ENCODE measurements at regions not wholly inside any gene's neighbourhood (a gene's known extent, or its start where the extent isn't known, plus 50 kb on each side); places are given as distances from the start of the nearest gene placed in this dataset.
A peak's percentile ranks its signal among the peaks of the same experiment; 100 is the strongest.

DNA sequence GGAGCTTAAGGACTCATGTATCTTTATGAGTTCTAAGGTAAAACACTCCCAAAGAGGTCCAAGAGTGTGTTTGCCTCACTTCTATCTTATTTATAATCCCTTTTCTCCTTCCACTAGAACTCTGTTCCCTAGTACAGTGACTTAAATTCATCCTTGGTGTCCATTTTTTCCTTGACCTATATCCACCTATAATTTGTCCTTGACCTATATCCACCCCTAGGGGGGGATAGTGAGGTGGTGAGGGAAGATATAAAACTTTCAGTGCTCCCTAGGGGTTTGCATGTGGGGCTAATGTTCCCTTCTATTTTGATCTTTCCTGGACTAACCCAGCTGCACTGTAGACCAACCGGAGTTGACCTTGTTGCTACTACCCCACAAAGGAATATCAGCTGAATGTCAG, 83.5 kb upstream of the GNAQ start:
- H3K79me2 ChIP-seq (ENCODE audit: insufficient read depth, low read length): no peaks in the 10 kb centered on the region
- H3K4me2 ChIP-seq (ENCODE audit: low read length): no peak overlapping the region
- no peak overlapping the region for H3K9ac ChIP-seq (ENCODE audit: low read length)
- CTCF ChIA-PET: interaction anchor here (1.0 to 1.4 kb wide), 2 partner anchors 16 to 155 kb away, joined by 3 to 4 read pairs; no protein-coding TSS in a partner anchor
- no peaks in the 10 kb centered on the region for H4K20me1 ChIP-seq (ENCODE audit: insufficient read depth)
- no peaks in the 10 kb centered on the region for H3K27me3 ChIP-seq (ENCODE audit: insufficient read depth, low read length)
- H2AFZ ChIP-seq (ENCODE audit: low read depth, low read length, poor library complexity, severe bottlenecking): no peak overlapping the region
- H3K27ac ChIP-seq (ENCODE audit: low read depth, low read length): no peak overlapping the region
- H3K4me3 ChIP-seq (replicated peaks in 1 of 2; ENCODE audit: low read depth in 1 of 2, low read length in 2 of 2): no peak overlapping the region
- H3K9me3 ChIP-seq (ENCODE audit: control insufficient read depth in 1 of 2, insufficient read depth in 1 of 2, low read depth in 1 of 2, low read length in 2 of 2): no peaks in the 10 kb centered on the region
- no peaks in the 10 kb centered on the region for H3K9me2 ChIP-seq (ENCODE audit: insufficient read depth)
- BruUV-seq (replicated peaks): no TSS peak
- peak; percentile 80 for ATAC-seq
- H3K36me3 ChIP-seq (ENCODE audit: control insufficient read depth in 1 of 2, insufficient read depth in 2 of 2, low read length in 2 of 2): no peaks in the 10 kb centered on the region
- TF ChIP-seq CTCF (IDR thresholded peaks at IDR 0.05 in 2 of 3, conservative IDR thresholded peaks at IDR 0.05 in 1 of 3; ENCODE audit: borderline replicate concordance in 1 of 3, insufficient read depth in 1 of 3, low read depth in 2 of 3, low read length in 2 of 3) (peak in 2 of 3 experiments; percentile 57 to 58; a peak in 3 of 6 replicates), RAD21 (IDR thresholded peaks at IDR 0.05; ENCODE audit: low read depth) (no peak)
- no peak for DNase-seq (ENCODE audit: low read depth, low spot score)
- RAD21 ChIA-PET (ENCODE audit: low non-redundant PET in 1 of 2, low total read pairs in 2 of 2, uncharacterized antibody in 2 of 2, unreplicated experiment in 2 of 2): interaction anchor here in 1 of 2 experiments (1.1 kb wide), 1 partner anchor 254 kb away, joined by 3 read pairs; no protein-coding TSS in a partner anchor
- intact Hi-C loops (cut with micrococcal nuclease): loop anchor here (10.0 kb wide), 1 partner anchor 450 kb away; no protein-coding TSS in a partner anchor
- POLR2A ChIA-PET: no interaction called here
- no peaks in the 10 kb centered on the region for H3K4me1 ChIP-seq (ENCODE audit: control insufficient read depth in 1 of 2, insufficient read depth in 2 of 2, low read length in 2 of 2)

GRCh38 chr9:78114581-78114980, 83.0 kb upstream of the GNAQ start:
- Histone ChIP-seq H3K36me3 (ENCODE audit: control insufficient read depth in 1 of 2, insufficient read depth in 2 of 2, low read length in 2 of 2) (no peaks in the 10 kb centered on the region), H3K27ac (ENCODE audit: low read depth, low read length) (no peak overlapping the region), H3K4me3 (replicated peaks in 1 of 2; ENCODE audit: low read depth in 1 of 2, low read length in 2 of 2) (no peak overlapping the region), H3K9me2 (ENCODE audit: insufficient read depth) (no peaks in the 10 kb centered on the region), H3K9ac (ENCODE audit: low read length) (no peak overlapping the region), H3K9me3 (ENCODE audit: control insufficient read depth in 1 of 2, insufficient read depth in 1 of 2, low read depth in 1 of 2, low read length in 2 of 2) (no peaks in the 10 kb centered on the region), H3K79me2 (ENCODE audit: insufficient read depth, low read length) (no peaks in the 10 kb centered on the region), H4K20me1 (ENCODE audit: insufficient read depth) (no peaks in the 10 kb centered on the region), H3K4me1 (ENCODE audit: control insufficient read depth in 1 of 2, insufficient read depth in 2 of 2, low read length in 2 of 2) (no peaks in the 10 kb centered on the region), H3K27me3 (ENCODE audit: insufficient read depth, low read length) (no peaks in the 10 kb centered on the region), H2AFZ (ENCODE audit: low read depth, low read length, poor library complexity, severe bottlenecking) (no peak overlapping the region), H3K4me2 (ENCODE audit: low read length) (no peak overlapping the region)
- intact Hi-C loops (cut with micrococcal nuclease): loop anchor here (10.0 kb wide), 1 partner anchor 450 kb away; no protein-coding TSS in a partner anchor
- BruUV-seq (replicated peaks): no TSS peak
- no peak for ATAC-seq
- ChIA-PET RAD21 (ENCODE audit: low non-redundant PET in 1 of 2, low total read pairs in 2 of 2, uncharacterized antibody in 2 of 2, unreplicated experiment in 2 of 2) (interaction anchor here in 1 of 2 experiments (1.1 kb wide), 1 partner anchor 255 kb away, joined by 3 read pairs; no protein-coding TSS in a partner anchor), POLR2A (no interaction called here), CTCF (interaction anchor here (1.0 to 1.4 kb wide), 2 partner anchors 16 to 155 kb away, joined by 3 to 4 read pairs; no protein-coding TSS in a partner anchor)
- no peak for DNase-seq (ENCODE audit: low read depth, low spot score)
- TF ChIP-seq FOSL1 (IDR thresholded peaks at IDR 0.05; ENCODE audit: low read depth) (no peak), SRF (IDR thresholded peaks at IDR 0.05; ENCODE audit: low read depth) (no peak), YY1 (IDR thresholded peaks at IDR 0.05; ENCODE audit: extremely low read depth, insufficient replicate concordance, low read depth, low read length) (no peak), ZBTB33 (IDR thresholded peaks at IDR 0.05; ENCODE audit: extremely low read depth, insufficient replicate concordance, low read length) (no peak), EGR1 (IDR thresholded peaks at IDR 0.05; ENCODE audit: low read depth) (no peak), SIN3A (IDR thresholded peaks at IDR 0.05; ENCODE audit: low read depth) (no peak), CTCF (IDR thresholded peaks at IDR 0.05 in 2 of 3, conservative IDR thresholded peaks at IDR 0.05 in 1 of 3; ENCODE audit: borderline replicate concordance in 1 of 3, insufficient read depth in 1 of 3, low read depth in 2 of 3, low read length in 2 of 3) (no peak), EZH2phosphoT487 (IDR thresholded peaks at IDR 0.05; ENCODE audit: borderline replicate concordance) (no peak), SP1 (IDR thresholded peaks at IDR 0.05; ENCODE audit: low read depth) (no peak), ELF1 (IDR thresholded peaks at IDR 0.05; ENCODE audit: borderline replicate concordance, low read depth) (no peak)
- TF ChIP-seq, protein P1, sequence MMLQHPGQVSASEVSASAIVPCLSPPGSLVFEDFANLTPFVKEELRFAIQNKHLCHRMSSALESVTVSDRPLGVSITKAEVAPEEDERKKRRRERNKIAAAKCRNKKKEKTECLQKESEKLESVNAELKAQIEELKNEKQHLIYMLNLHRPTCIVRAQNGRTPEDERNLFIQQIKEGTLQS (IDR thresholded peaks at IDR 0.05): no peak

All from HCT116 (cell line).